HCT116 (cell line): ENCODE measurements at regions not wholly inside any gene's neighbourhood (a gene's known extent, or its start where the extent isn't known, plus 50 kb on each side); places are given as distances from the start of the nearest gene placed in this dataset.

Experiments
- CTCF ChIP-seq, 3 experiments: fragments of 200-600 bp in 1 of 3; sonication (generic) in 1 of 3; IDR thresholded peaks in 2 of 3; conservative IDR thresholded peaks in 1 of 3; 2 replicates each; pipeline ENCODE4 v1.5.1; 2012 to 2017; ENCODE audit warnings: low read depth in 2 of 3, low read length in 2 of 3, antibody characterized with exemption in 1 of 3, borderline replicate concordance in 1 of 3, control low read depth in 1 of 3, mild to moderate bottlenecking in 1 of 3, mixed read lengths in 1 of 3, mixed run types in 1 of 3, moderate library complexity in 1 of 3; ENCODE audit not compliant: insufficient read depth in 1 of 3
- EGR1 ChIP-seq: IDR thresholded peaks from 2 replicates; pipeline ENCODE4 v1.6.1; 2012; ENCODE audit warnings: low read depth
- EZH2 ChIP-seq: fragments of 200-600 bp; sonication (generic); IDR thresholded peaks from 2 replicates; pipeline ENCODE4 v1.6.1; 2017; ENCODE audit warnings: antibody characterized with exemption, mixed run types
- POLR2A ChIP-seq: IDR thresholded peaks from 2 replicates; pipeline ENCODE4 v1.7.0; 2011; ENCODE audit warnings: borderline replicate concordance; ENCODE audit not compliant: insufficient read depth, insufficient read length; ENCODE audit errors: extremely low read depth
- POLR2AphosphoS5 ChIP-seq: IDR thresholded peaks from 2 replicates; pipeline ENCODE4 v1.6.1; 2011; ENCODE audit warnings: mild to moderate bottlenecking, low read depth, low read length, moderate library complexity
- REST ChIP-seq: IDR thresholded peaks from 2 replicates; pipeline ENCODE4 v1.6.1; 2012; ENCODE audit warnings: low read depth
- SIN3A ChIP-seq: IDR thresholded peaks from 2 replicates; pipeline ENCODE4 v1.6.1; 2012; ENCODE audit warnings: low read depth
- SP1 ChIP-seq: IDR thresholded peaks from 2 replicates; pipeline ENCODE4 v1.6.1; 2012; ENCODE audit warnings: low read depth
- ZNF274 ChIP-seq: fragments of 200-500 bp; sonication (Bioruptor generic); IDR thresholded peaks from 2 replicates; pipeline ENCODE4 v1.6.1; 2014; ENCODE audit warnings: mild to moderate bottlenecking, low read depth, low read length, inconsistent platforms

- TF ChIP-seq CTCF (IDR thresholded peaks at IDR 0.05 in 2 of 3, conservative IDR thresholded peaks at IDR 0.05 in 1 of 3; ENCODE audit: borderline replicate concordance in 1 of 3, insufficient read depth in 1 of 3, low read depth in 2 of 3, low read length in 2 of 3) (no peak), ZNF274 (no peak), EGR1 (no peak), EZH2 (no peak), REST (no peak), POLR2AphosphoS5 (no peak), POLR2A (no peak), SP1 (no peak), SIN3A (no peak)
Observed at GRCh38 chr12:91250273-91250665, 67.7 kb upstream of the DCN start.
